Aorta (tissue), 5 donors: ENCODE measurements at regions not wholly inside any gene's neighbourhood (a gene's known extent, or its start where the extent isn't known, plus 50 kb on each side); places are given as distances from the start of the nearest gene placed in this dataset.

ENCODE experiments used
- ATAC-seq: fragments of 200-7000 bp; cut with Tn5 transposase; one replicate; pipeline ENCODE4 v1.9.1; 2022; ENCODE audit warnings: moderate library complexity; ENCODE audit not compliant: low FRiP score
- DNase-seq, 2 donors: peaks; one replicate each; pipeline ENCODE4 v3.0.0-alpha.2; 2020
- H3K27ac ChIP-seq, 2 donors: one replicate each; pipeline ENCODE4 v1.5.1; 2013; ENCODE audit warnings: low read length in 2 of 2, mild to moderate bottlenecking in 2 of 2, moderate library complexity in 2 of 2, control low read depth in 1 of 2, inconsistent platforms in 1 of 2, low read depth in 1 of 2
- H3K27me3 ChIP-seq, 2 donors: one replicate each; pipeline ENCODE4 v1.6.1; 2013; ENCODE audit warnings: control low read depth in 1 of 2, low read length in 1 of 2, mild to moderate bottlenecking in 1 of 2, moderate library complexity in 1 of 2; ENCODE audit not compliant: insufficient read depth in 2 of 2, control insufficient read depth in 1 of 2
- H3K36me3 ChIP-seq, 2 donors: one replicate each; pipeline ENCODE4 v1.6.1; 2013; ENCODE audit warnings: control low read depth in 1 of 2, low read length in 1 of 2, mild to moderate bottlenecking in 1 of 2; ENCODE audit not compliant: insufficient read depth in 2 of 2, control insufficient read depth in 1 of 2
- H3K4me1 ChIP-seq, 2 donors: one replicate each; pipeline ENCODE4 v1.6.1; 2013; ENCODE audit warnings: low read length in 2 of 2, control low read depth in 1 of 2, mild to moderate bottlenecking in 1 of 2, moderate library complexity in 1 of 2; ENCODE audit not compliant: insufficient read depth in 2 of 2, control insufficient read depth in 1 of 2
- H3K4me3 ChIP-seq, 2 donors: one replicate each; pipeline ENCODE4 v1.5.1; 2013; ENCODE audit warnings: low read length in 2 of 2, control low read depth in 1 of 2, mild to moderate bottlenecking in 1 of 2
- H3K9me3 ChIP-seq: one replicate; pipeline ENCODE4 v1.6.1; 2013; ENCODE audit warnings: mild to moderate bottlenecking, low read length; ENCODE audit not compliant: control insufficient read depth
- WGBS, 2 donors: extraction: QIAGEN DNeasy Blood & Tissue Kit; methylation state at CpG; one replicate each; pipeline ENCODE4 v1.1.7; 2013; 5-methylcytosine and 5-hydroxymethylcytosine counted together
- intact Hi-C, 2 donors: fragments of 100-400 bp; cut with DNase I; formaldehyde crosslinking; loops; one replicate each; pipeline versions ENCODE4 v1.14.2 to v1.15.0; 2022
- donor health status: healthy with polysubstance abuse.
- donor health status: Bipolar disorder and iron deficiency.
- donor health status: DM: no; HTN: no; CAD: no.
- donor health status: DM: no; HTN: no; CAD: no.
- donor health status: DM: yes; HTN: yes; CAD: no.

DNA sequence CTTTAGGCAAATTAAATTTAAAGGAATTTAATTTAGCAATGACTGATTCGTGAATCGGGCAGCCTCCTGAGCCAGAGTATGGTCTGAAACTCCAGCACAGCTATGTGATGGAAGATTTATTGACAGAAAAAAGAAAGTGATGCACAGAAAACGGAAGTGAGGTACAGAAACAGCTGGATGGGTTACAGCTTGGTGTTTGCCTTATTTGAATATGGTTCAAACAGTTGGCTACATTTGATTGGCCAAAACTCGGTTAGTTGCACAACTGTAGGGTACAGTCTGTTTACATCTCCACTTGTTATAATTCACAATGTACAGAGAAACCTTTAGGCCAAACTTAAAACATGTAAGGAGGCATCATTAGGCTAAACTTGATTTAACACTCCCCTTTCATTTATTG is 1716.1 kb upstream of the C9orf72 start:
- intact Hi-C loops: no loop called here
- Histone ChIP-seq H3K36me3 (no peaks in the 10 kb centered on the region), H3K27ac (no peak overlapping the region), H3K4me3 (no peak overlapping the region), H3K4me1 (no peaks in the 10 kb centered on the region), H3K27me3 (no peaks in the 10 kb centered on the region), H3K9me3 (no peaks in the 10 kb centered on the region)
- no peak for ATAC-seq
- 67% methylated on average over 4 of the region's 4 CpGs for WGBS, 2 donors
- DNase-seq: no peak

DNA sequence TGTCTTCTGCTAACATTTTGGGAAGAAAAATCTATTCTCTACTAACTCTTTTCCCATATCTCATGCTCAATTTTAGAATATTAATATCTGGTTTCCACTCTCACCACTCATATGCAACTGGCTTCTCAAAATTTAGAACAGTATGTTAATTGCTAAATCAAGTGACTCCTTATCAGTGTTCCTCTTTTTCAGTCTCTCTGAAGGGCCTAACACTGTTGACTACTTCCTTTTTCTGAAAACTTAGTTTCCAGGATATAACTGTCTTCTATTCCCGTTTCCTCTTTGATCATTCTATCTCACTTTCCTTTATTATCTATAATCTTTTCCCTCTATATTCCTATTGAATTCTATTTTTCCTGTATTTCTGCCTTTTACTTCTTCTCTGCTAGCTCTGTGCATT is 1717.2 kb upstream of the C9orf72 start:
- Histone ChIP-seq H3K9me3 (peaks cover 2% of the 10 kb centered on the region), H3K4me3 (no peak overlapping the region), H3K27ac (no peak overlapping the region), H3K27me3 (no peaks in the 10 kb centered on the region), H3K36me3 (no peaks in the 10 kb centered on the region), H3K4me1 (no peaks in the 10 kb centered on the region)
- intact Hi-C loops: no loop called here
- ATAC-seq: no peak
- WGBS, 2 donors: 65 to 70% methylated on average over 1 of the region's 1 CpG
- no peak for DNase-seq

DNA sequence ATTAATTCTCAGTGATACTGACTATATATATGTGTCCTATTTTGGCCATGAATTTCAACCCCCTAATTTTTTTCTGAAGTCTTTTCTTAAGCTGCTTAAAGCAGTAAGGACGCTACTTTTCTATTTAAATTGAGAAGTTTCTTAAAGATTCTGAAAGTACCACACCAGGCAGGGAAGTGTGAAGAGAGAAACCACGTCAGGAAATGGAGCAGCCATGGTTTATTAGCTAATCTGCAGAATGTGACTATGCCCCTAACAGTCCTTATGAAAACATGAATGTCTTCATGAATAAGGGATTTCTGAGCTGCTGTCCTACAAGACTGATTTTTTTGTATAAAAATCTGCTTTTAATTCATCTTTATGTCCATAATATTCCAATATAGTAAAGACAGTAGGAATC is 1724.3 kb upstream of the C9orf72 start:
- Histone ChIP-seq H3K27me3 (no peaks in the 10 kb centered on the region), H3K9me3 (peaks cover 2% of the 10 kb centered on the region), H3K4me3 (no peak overlapping the region), H3K36me3 (no peaks in the 10 kb centered on the region), H3K27ac (no peak overlapping the region), H3K4me1 (no peaks in the 10 kb centered on the region)
- intact Hi-C loops: no loop called here
- DNase-seq (no peak), ATAC-seq (no peak)
- WGBS, 2 donors: 36 to 43% methylated on average over 2 of the region's 2 CpGs

DNA sequence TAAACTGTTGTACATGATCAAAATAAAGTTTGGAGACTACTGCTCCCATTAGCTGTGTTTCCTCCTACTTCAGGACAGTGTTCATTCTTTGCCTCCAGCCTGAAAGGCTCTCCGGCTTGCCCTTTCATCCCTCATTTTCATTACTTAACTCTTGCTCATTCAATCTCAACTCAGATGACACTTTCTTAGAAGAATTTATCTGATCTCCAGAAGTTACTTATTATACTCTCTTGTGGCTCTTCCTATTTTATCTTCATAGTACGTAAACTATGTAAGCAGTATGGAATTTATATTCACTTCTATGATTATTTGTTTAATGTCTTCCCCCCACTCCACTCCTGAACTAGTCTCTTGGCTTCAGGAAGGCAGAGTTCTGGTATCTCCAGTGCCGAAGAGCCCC is 1737.9 kb upstream of the C9orf72 start:
- Histone ChIP-seq H3K27me3 (no peaks in the 10 kb centered on the region), H3K9me3 (no peaks in the 10 kb centered on the region), H3K27ac (no peak overlapping the region), H3K4me1 (no peaks in the 10 kb centered on the region), H3K4me3 (no peak overlapping the region), H3K36me3 (no peaks in the 10 kb centered on the region)
- intact Hi-C loops: no loop called here
- DNase-seq (no peak), ATAC-seq (no peak)
- 62 to 63% methylated on average over 3 of the region's 3 CpGs for WGBS, 2 donors

DNA sequence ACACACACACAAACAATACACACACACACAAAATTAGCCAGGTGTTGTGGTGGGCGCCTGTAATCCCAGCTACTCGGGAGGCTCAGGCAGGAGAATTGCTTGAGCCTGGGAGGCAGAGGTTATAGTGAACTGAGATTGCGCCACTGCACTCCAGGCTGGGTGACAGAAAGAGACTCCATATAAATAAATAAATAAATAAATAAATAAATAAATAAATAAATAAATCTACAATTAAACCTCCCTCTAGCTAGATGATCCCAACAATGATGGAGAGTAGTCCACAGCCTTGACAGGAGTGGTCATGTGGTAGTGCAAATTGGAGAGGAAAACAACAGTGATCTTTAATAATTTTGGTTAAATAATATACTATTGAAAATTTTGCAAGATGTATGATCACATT is 1739.0 kb upstream of the C9orf72 start:
- 94% methylated on average over 3 of the region's 3 CpGs for WGBS, 2 donors
- Histone ChIP-seq H3K36me3 (no peaks in the 10 kb centered on the region), H3K27me3 (no peaks in the 10 kb centered on the region), H3K4me3 (no peak overlapping the region), H3K4me1 (no peaks in the 10 kb centered on the region), H3K27ac (no peak overlapping the region), H3K9me3 (no peaks in the 10 kb centered on the region)
- ATAC-seq (no peak), DNase-seq (no peak)
- intact Hi-C loops: no loop called here

DNA sequence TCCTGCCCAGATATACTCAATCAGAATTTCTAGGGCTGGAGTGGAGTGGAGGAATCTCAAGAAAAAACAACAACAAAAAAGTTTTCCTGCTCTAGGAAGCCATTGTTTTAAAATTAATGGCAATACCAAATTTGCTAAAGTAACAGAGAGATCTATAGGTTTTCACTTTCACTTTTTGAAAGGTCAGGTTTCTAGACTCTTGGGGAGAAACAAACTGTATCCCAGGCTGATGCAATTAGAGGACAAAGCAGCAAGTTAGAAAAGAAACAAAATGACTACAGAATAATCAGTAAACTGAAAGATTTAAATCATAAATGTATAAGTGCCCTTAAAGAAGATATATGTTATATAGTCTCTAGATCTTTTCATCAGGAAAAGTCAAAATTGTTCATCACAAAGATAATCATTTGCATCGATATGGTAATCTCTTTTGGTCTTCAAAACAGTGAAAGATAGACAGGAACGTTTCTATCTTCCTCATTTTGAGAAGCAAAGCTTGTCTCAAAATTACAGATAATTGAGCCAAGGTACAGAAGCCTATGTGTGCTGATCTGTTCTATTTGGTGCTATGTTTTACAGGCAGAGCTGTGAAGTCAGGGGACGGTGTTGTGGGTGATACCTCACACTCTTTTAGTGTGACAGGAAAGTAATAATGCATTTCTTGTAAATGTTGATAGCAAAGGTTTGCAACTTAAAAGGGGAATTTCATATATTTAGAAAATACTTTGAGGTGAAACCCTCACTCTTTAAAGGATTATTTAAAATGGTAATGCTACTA is 1746.6 kb upstream of the C9orf72 start:
- intact Hi-C loops: no loop called here
- Histone ChIP-seq H3K27me3 (no peaks in the 10 kb centered on the region), H3K9me3 (no peaks in the 10 kb centered on the region), H3K27ac (no peak overlapping the region), H3K4me1 (no peaks in the 10 kb centered on the region), H3K36me3 (no peaks in the 10 kb centered on the region), H3K4me3 (no peak overlapping the region)
- no peak for DNase-seq
- no peak for ATAC-seq
- 61 to 62% methylated on average over 3 of the region's 3 CpGs for WGBS, 2 donors

DNA sequence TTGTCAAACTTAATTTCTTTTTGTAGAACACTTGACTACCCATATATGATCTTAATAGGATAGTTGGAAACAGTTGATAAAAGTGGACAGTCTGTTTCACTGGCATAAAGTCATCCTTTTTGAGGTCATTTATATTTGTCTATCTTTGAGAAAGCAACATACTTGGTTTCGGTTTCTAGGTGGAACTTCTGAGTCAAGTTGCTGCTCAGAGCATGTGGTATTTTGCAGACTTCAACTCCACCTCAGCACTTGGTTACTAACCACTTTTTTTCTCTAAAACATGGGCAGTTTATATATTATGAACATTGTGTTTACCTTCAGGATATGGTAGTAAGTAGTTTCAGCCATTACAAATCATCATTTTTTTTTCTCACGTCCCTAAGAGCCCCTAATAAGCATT is 1749.0 kb upstream of the C9orf72 start:
- no peak for ATAC-seq
- Histone ChIP-seq H3K4me1 (no peaks in the 10 kb centered on the region), H3K9me3 (no peaks in the 10 kb centered on the region), H3K4me3 (no peak overlapping the region), H3K27me3 (no peaks in the 10 kb centered on the region), H3K36me3 (no peaks in the 10 kb centered on the region), H3K27ac (no peak overlapping the region)
- intact Hi-C loops: no loop called here
- DNase-seq: no peak
- WGBS, 2 donors: 62 to 63% methylated on average over 2 of the region's 2 CpGs

DNA sequence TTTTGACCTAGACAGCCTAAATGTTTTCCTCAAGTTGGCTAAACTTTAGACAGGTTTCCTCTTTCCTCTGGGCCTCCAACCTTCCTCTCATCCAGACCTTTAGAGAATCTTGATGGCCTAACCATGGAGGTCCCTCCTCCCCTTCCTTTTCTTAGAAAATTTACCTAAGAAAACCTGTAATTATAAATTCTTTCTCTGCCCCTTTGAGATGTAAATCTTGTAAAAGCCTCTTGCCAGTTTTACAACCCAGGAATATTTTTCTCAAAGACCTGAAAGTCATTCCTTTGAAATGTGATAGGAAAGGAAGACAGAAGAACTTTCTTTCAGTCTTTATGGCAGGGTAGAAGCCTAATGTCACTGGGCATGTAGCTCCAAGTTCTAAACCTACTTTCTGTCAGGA is 1752.6 kb upstream of the C9orf72 start:
- Histone ChIP-seq H3K9me3 (no peaks in the 10 kb centered on the region), H3K4me3 (no peak overlapping the region), H3K27me3 (no peaks in the 10 kb centered on the region), H3K4me1 (no peaks in the 10 kb centered on the region), H3K36me3 (no peaks in the 10 kb centered on the region), H3K27ac (no peak overlapping the region)
- no peak for ATAC-seq
- no peak for DNase-seq
- intact Hi-C loops: no loop called here

DNA sequence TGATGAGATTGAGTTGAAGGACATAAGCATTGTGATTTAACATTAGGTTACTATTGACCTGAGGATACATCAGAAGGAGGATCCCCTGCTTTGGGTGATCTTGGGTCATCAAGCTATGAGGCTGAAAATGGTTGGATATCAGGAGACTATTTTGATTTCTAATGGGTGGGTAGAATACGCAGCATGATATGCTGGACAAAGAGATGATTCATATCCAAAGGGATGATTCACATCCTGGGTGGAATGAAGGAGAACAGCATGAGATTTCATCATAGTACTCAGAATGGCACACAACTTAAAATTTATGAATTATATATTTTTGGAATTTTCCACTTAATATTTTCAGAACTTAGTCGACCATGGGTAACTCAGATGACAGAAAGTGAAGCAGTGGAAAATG is 1759.5 kb upstream of the C9orf72 start:
- WGBS, 2 donors: 68 to 73% methylated on average over 2 of the region's 2 CpGs

More for the DNA sequence above, 1759.5 kb upstream of the C9orf72 start:
- intact Hi-C loops: loop anchor here in 1 of 2 donors (10.0 kb wide), 1 partner anchor 92 kb away; no protein-coding TSS in a partner anchor
- Histone ChIP-seq H3K27ac (no peak overlapping the region), H3K27me3 (no peaks in the 10 kb centered on the region), H3K4me1 (no peaks in the 10 kb centered on the region), H3K9me3 (no peaks in the 10 kb centered on the region), H3K36me3 (no peaks in the 10 kb centered on the region), H3K4me3 (no peak overlapping the region)
- no peak for ATAC-seq
- DNase-seq: no peak
